ENCODE measurements at regions not wholly inside any gene's neighbourhood (a gene's known extent, or its start where the extent isn't known, plus 50 kb on each side); places are given as distances from the start of the nearest gene placed in this dataset.

GRCh38 chr12:3987571-3987970, 114.4 kb upstream of the PARP11 start:
- no peak for DNase-seq

GRCh38 chr12:3980504-3981272, 107.5 kb upstream of the PARP11 start:
- DNase-seq, result no peak

GRCh38 chr12:3977621-3978020, 104.4 kb upstream of the PARP11 start:
- DNase-seq, result no peak

- no peak for DNase-seq
Measured at GRCh38 chr12:3976351-3976938, 103.2 kb upstream of the PARP11 start.

- DNase-seq, result no peak
Measured at GRCh38 chr12:3975652-3976051, 102.5 kb upstream of the PARP11 start.

GRCh38 chr12:3974883-3975282, 101.7 kb upstream of the PARP11 start:
- DNase-seq, result no peak

GRCh38 chr12:3973973-3974644, 100.9 kb upstream of the PARP11 start:
- DNase-seq, result no peak

GRCh38 chr12:3973269-3973884, 100.2 kb upstream of the PARP11 start:
- no peak for DNase-seq

GRCh38 chr12:3972576-3972975, 99.4 kb upstream of the PARP11 start:
- DNase-seq, result no peak

- DNase-seq, result no peak
Measured at GRCh38 chr12:3968523-3968922, 95.3 kb upstream of the PARP11 start.

- no peak for DNase-seq
Measured at GRCh38 chr12:3967556-3968160, 94.5 kb upstream of the PARP11 start.

GRCh38 chr12:3966376-3966775, 93.2 kb upstream of the PARP11 start:
- DNase-seq, result no peak

GRCh38 chr12:3965046-3965445, 91.8 kb upstream of the PARP11 start:
- no peak for DNase-seq

GRCh38 chr12:3964439-3964838, 91.2 kb upstream of the PARP11 start:
- DNase-seq, result no peak

GRCh38 chr12:3962631-3963483, 89.7 kb upstream of the PARP11 start:
- no peak for DNase-seq

GRCh38 chr12:3961591-3961990, 88.4 kb upstream of the PARP11 start:
- DNase-seq, result no peak

GRCh38 chr12:3959799-3960560, 86.8 kb upstream of the PARP11 start:
- DNase-seq, result no peak

GRCh38 chr12:3958534-3958933, 85.3 kb upstream of the PARP11 start:
- DNase-seq, result no peak

GRCh38 chr12:3951380-3952135, 78.4 kb upstream of the PARP11 start:
- no peak for DNase-seq

- no peak for DNase-seq
Measured at GRCh38 chr12:3950714-3951320, 77.6 kb upstream of the PARP11 start.

Measured in NCI-H2171 treated with DMSO at 0.1 percent for 48 hours (cell line).